Left ventricle myocardium inferior (tissue), 1 donor: ENCODE measurements at regions not wholly inside any gene's neighbourhood (a gene's known extent, or its start where the extent isn't known, plus 50 kb on each side); places are given as distances from the start of the nearest gene placed in this dataset.
"Not testable (repeated sequence)": the region's sequence is repeated elsewhere in the genome, so short reads cannot be mapped to it uniquely, and the experiment has no call there.

ENCODE experiments used
- DNase-seq: peaks from one replicate; pipeline ENCODE4 v3.0.0-alpha.2; 2020
- H3K27ac ChIP-seq: fragments of 200-600 bp; replicated peaks from 2 replicates; pipeline ENCODE4 v1.8.0; 2021
- H3K27me3 ChIP-seq: fragments of 200-600 bp; 2 replicates; pipeline ENCODE4 v1.8.0; 2021; ENCODE audit warnings: low read depth
- H3K36me3 ChIP-seq: fragments of 200-600 bp; 2 replicates; pipeline ENCODE4 v1.8.0; 2021
- H3K4me1 ChIP-seq: fragments of 200-600 bp; 2 replicates; pipeline ENCODE4 v1.8.0; 2021
- H3K4me3 ChIP-seq: fragments of 200-600 bp; 2 replicates; pipeline ENCODE4 v1.8.0; 2021; ENCODE audit warnings: mild to moderate bottlenecking, moderate library complexity
- H3K9me3 ChIP-seq: fragments of 200-600 bp; replicated peaks from 2 replicates; pipeline ENCODE4 v1.8.0; 2021
- intact Hi-C: fragments of 100-400 bp; cut with micrococcal nuclease; formaldehyde crosslinking; loops from one replicate; pipeline ENCODE4 v1.11.0; 2022
- TF ChIP-seq, protein P1 (sequence below): fragments of 200-600 bp; IDR thresholded peaks from 2 replicates; pipeline ENCODE4 v1.8.0; 2021; ENCODE audit warnings: antibody characterized with exemption, mild to moderate bottlenecking, borderline replicate concordance
- donor health status: DM: no; HTN: yes; CAD: no; lungs with severe emphysema.

- intact Hi-C loops, result no loop called here
Observed at GRCh38 chr6:22157233-22157632, 139.6 kb downstream of the PRL start.

DNA sequence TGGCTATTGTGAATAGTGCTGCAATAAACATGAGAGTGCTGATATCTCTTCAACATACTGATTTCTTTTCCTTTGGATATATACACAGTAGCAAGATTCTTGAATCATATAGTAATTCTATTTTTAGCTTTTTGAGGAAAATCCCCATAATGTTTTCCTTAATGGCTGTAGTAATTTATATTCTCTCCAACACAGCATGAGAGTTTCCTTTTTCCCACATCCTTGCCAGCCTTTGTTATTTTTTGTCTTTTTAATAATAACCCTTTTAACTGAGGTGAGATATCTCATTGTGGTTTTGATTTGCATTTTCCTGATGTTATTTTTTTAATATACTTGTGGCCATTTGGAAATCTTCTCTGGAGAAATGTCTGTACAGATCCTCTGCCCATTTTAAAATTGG, 132.6 kb downstream of the PRL start:
- intact Hi-C loops, result no loop called here
- H3K4me3 ChIP-seq, result no peak overlapping the region
- no peak for DNase-seq
- H3K36me3 ChIP-seq, result no peaks in the 10 kb centered on the region
- H3K27me3 ChIP-seq, result no peaks in the 10 kb centered on the region
- H3K27ac ChIP-seq, result no peak overlapping the region
- TF ChIP-seq, protein P1, sequence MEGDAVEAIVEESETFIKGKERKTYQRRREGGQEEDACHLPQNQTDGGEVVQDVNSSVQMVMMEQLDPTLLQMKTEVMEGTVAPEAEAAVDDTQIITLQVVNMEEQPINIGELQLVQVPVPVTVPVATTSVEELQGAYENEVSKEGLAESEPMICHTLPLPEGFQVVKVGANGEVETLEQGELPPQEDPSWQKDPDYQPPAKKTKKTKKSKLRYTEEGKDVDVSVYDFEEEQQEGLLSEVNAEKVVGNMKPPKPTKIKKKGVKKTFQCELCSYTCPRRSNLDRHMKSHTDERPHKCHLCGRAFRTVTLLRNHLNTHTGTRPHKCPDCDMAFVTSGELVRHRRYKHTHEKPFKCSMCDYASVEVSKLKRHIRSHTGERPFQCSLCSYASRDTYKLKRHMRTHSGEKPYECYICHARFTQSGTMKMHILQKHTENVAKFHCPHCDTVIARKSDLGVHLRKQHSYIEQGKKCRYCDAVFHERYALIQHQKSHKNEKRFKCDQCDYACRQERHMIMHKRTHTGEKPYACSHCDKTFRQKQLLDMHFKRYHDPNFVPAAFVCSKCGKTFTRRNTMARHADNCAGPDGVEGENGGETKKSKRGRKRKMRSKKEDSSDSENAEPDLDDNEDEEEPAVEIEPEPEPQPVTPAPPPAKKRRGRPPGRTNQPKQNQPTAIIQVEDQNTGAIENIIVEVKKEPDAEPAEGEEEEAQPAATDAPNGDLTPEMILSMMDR, result no peak
- H3K4me1 ChIP-seq, result no peaks in the 10 kb centered on the region
- peaks cover 17% of the 10 kb centered on the region for H3K9me3 ChIP-seq

More at GRCh38 chr6:22157233-22157632, 139.6 kb downstream of the PRL start:
- H3K4me1 ChIP-seq, result no peaks in the 10 kb centered on the region
- no peak overlapping the region for H3K4me3 ChIP-seq
- no peak for DNase-seq
- TF ChIP-seq, protein P1, result no peak
- no peaks in the 10 kb centered on the region for H3K36me3 ChIP-seq
- no peaks in the 10 kb centered on the region for H3K27me3 ChIP-seq
- no peaks in the 10 kb centered on the region for H3K9me3 ChIP-seq
- H3K27ac ChIP-seq, result no peak overlapping the region

DNA sequence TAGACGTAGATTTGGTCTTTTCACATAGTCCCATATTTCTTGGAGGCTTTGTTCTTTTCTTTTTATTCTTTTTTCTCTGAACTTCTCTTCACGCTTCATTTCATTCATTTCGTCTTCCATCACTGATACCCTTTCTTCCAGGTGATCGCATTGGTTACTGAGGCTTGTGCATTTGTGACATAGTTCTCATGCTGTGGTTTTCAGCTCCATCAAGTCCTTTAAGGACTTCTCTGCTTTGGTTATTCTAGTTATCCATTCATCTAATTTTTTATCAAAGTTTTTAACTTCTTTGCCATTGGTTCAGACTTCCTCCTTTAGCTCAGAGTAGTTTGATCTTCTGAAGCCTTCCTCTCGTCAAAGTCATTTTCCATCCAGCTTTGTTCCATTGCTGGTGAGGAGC, 125.8 kb downstream of the PRL start:
- H3K36me3 ChIP-seq, result peaks cover 14% of the 10 kb centered on the region
- H3K4me3 ChIP-seq, DNase-seq, H3K27me3 ChIP-seq, H3K4me1 ChIP-seq, intact Hi-C loops, H3K27ac ChIP-seq: not testable (repeated sequence)
- peaks cover 47% of the 10 kb centered on the region for H3K9me3 ChIP-seq

GRCh38 chr6:22171885-22172284, 125.0 kb downstream of the PRL start:
- H3K27me3 ChIP-seq, H3K4me3 ChIP-seq, H3K27ac ChIP-seq, DNase-seq, H3K4me1 ChIP-seq, intact Hi-C loops: not testable (repeated sequence)
- Histone ChIP-seq H3K9me3 (peaks cover 47% of the 10 kb centered on the region), H3K36me3 (peaks cover 14% of the 10 kb centered on the region)

GRCh38 chr6:22173311-22173710, 123.5 kb downstream of the PRL start:
- peaks cover 14% of the 10 kb centered on the region for H3K36me3 ChIP-seq
- no peaks in the 10 kb centered on the region for H3K4me1 ChIP-seq
- no peak overlapping the region for H3K4me3 ChIP-seq
- intact Hi-C loops, result no loop called here
- peaks cover 47% of the 10 kb centered on the region for H3K9me3 ChIP-seq
- H3K27me3 ChIP-seq, result no peaks in the 10 kb centered on the region
- TF ChIP-seq, protein P1, result no peak
- no peak for DNase-seq
- H3K27ac ChIP-seq, result no peak overlapping the region

DNA sequence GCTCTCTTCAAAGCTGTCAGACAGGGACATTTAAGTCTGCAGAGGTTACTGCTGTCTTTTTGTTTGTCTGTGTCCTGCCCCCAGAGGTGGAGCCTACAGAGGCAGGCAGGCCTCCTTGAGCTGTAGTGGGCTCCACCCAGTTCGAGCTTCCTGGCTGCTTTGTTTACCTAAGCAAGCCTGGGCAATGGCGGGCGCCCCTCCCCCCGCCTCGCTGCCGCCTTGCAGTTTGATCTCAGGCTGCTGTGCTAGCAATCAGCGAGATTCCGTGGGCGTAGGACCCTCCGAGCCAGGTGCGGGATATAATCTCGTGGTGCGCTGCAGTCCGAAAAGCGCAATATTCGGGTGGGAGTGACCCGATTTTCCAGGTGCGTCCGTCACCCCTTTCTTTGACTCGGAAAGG, 116.6 kb downstream of the PRL start:
- DNase-seq, H3K4me3 ChIP-seq, H3K36me3 ChIP-seq, H3K27ac ChIP-seq, intact Hi-C loops, H3K4me1 ChIP-seq, H3K27me3 ChIP-seq: not testable (repeated sequence)
- peaks cover 43% of the 10 kb centered on the region for H3K9me3 ChIP-seq

DNA sequence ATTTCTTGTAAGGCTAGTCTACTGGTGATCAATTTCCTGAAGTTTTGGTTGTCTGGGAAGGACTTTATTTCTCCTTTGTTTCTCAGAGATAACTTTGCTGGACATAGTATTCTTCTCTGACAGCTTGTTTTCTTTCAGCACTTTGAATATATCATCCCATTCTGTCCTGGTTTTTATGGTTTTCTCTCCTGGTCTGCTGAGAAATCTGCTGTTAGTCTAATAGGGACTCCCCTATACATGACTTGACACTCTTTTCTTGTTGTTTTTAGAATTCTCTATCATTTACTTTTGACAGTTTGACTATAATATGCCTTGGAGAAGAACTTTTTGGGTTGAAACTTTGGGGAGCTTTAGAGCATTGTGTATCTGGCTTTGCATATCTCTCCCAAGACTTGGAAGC, 112.5 kb downstream of the PRL start:
- no peak for DNase-seq
- intact Hi-C loops, result no loop called here
- TF ChIP-seq, protein P1, result no peak
- Histone ChIP-seq H3K36me3 (peaks cover 9% of the 10 kb centered on the region), H3K27me3 (no peaks in the 10 kb centered on the region), H3K27ac (no peak overlapping the region), H3K9me3 (peaks cover 46% of the 10 kb centered on the region), H3K4me1 (no peaks in the 10 kb centered on the region), H3K4me3 (no peak overlapping the region)
